ENCODE measurements at regions not wholly inside any gene's neighbourhood (a gene's known extent, or its start where the extent isn't known, plus 50 kb on each side); places are given as distances from the start of the nearest gene placed in this dataset.

- DNase-seq (ENCODE audit: extremely low read depth in 1 of 11, low read depth in 9 of 11, low spot score in 4 of 11) = no peak
These were observed 184.8 kb upstream of the KLHL29 start for GRCh38 chr2:23200068-23200786.

GRCh38 chr2:23200787-23201114, 184.2 kb upstream of the KLHL29 start:
- no peak for DNase-seq (ENCODE audit: extremely low read depth in 1 of 11, low read depth in 9 of 11, low spot score in 4 of 11)

- DNase-seq (ENCODE audit: extremely low read depth in 1 of 11, low read depth in 9 of 11, low spot score in 4 of 11) = no peak
These were observed 181.6 kb upstream of the KLHL29 start for GRCh38 chr2:23203383-23203782.

- DNase-seq (ENCODE audit: extremely low read depth in 1 of 11, low read depth in 9 of 11, low spot score in 4 of 11) = no peak
These were observed 180.2 kb upstream of the KLHL29 start for GRCh38 chr2:23204685-23205242.

GRCh38 chr2:23206650-23207049, 178.3 kb upstream of the KLHL29 start:
- DNase-seq (ENCODE audit: extremely low read depth in 1 of 11, low read depth in 9 of 11, low spot score in 4 of 11) = no peak

GRCh38 chr2:23207871-23208270, 177.1 kb upstream of the KLHL29 start:
- peak in 1 of 11 donors; percentile 21 for DNase-seq (ENCODE audit: extremely low read depth in 1 of 11, low read depth in 9 of 11, low spot score in 4 of 11)

GRCh38 chr2:23208339-23208738, 176.6 kb upstream of the KLHL29 start:
- DNase-seq (ENCODE audit: extremely low read depth in 1 of 11, low read depth in 9 of 11, low spot score in 4 of 11) = no peak

- DNase-seq (ENCODE audit: extremely low read depth in 1 of 11, low read depth in 9 of 11, low spot score in 4 of 11) = no peak
These were observed 175.9 kb upstream of the KLHL29 start for GRCh38 chr2:23209059-23209458.

- peak in 2 of 11 donors; percentile 16 to 18 for DNase-seq (ENCODE audit: extremely low read depth in 1 of 11, low read depth in 9 of 11, low spot score in 4 of 11)
These were observed 172.9 kb upstream of the KLHL29 start for GRCh38 chr2:23211987-23212583.

GRCh38 chr2:23213196-23213595, 171.8 kb upstream of the KLHL29 start:
- no peak for DNase-seq (ENCODE audit: extremely low read depth in 1 of 11, low read depth in 9 of 11, low spot score in 4 of 11)

- no peak for DNase-seq (ENCODE audit: extremely low read depth in 1 of 11, low read depth in 9 of 11, low spot score in 4 of 11)
These were observed 170.0 kb upstream of the KLHL29 start for GRCh38 chr2:23215016-23215415.

GRCh38 chr2:23219666-23220065, 165.3 kb upstream of the KLHL29 start:
- no peak for DNase-seq (ENCODE audit: extremely low read depth in 1 of 11, low read depth in 9 of 11, low spot score in 4 of 11)

GRCh38 chr2:23220513-23221094, 164.4 kb upstream of the KLHL29 start:
- no peak for DNase-seq (ENCODE audit: extremely low read depth in 1 of 11, low read depth in 9 of 11, low spot score in 4 of 11)

- no peak for DNase-seq (ENCODE audit: extremely low read depth in 1 of 11, low read depth in 9 of 11, low spot score in 4 of 11)
These were observed 163.7 kb upstream of the KLHL29 start for GRCh38 chr2:23221236-23221635.

GRCh38 chr2:23221901-23222300, 163.1 kb upstream of the KLHL29 start:
- DNase-seq (ENCODE audit: extremely low read depth in 1 of 11, low read depth in 9 of 11, low spot score in 4 of 11) = no peak

- no peak for DNase-seq (ENCODE audit: extremely low read depth in 1 of 11, low read depth in 9 of 11, low spot score in 4 of 11)
These were observed 154.1 kb upstream of the KLHL29 start for GRCh38 chr2:23230885-23231284.

GRCh38 chr2:23231865-23232264, 153.1 kb upstream of the KLHL29 start:
- DNase-seq (ENCODE audit: extremely low read depth in 1 of 11, low read depth in 9 of 11, low spot score in 4 of 11) = no peak

GRCh38 chr2:23235292-23235691, 149.7 kb upstream of the KLHL29 start:
- DNase-seq (ENCODE audit: extremely low read depth in 1 of 11, low read depth in 9 of 11, low spot score in 4 of 11) = no peak

GRCh38 chr2:23235736-23236135, 149.2 kb upstream of the KLHL29 start:
- peak in 1 of 11 donors; percentile 4 for DNase-seq (ENCODE audit: extremely low read depth in 1 of 11, low read depth in 9 of 11, low spot score in 4 of 11)

GRCh38 chr2:23237147-23237546, 147.8 kb upstream of the KLHL29 start:
- no peak for DNase-seq (ENCODE audit: extremely low read depth in 1 of 11, low read depth in 9 of 11, low spot score in 4 of 11)
